Smooth muscle cell (in vitro differentiated cells): ENCODE measurements at regions not wholly inside any gene's neighbourhood (a gene's known extent, or its start where the extent isn't known, plus 50 kb on each side); places are given as distances from the start of the nearest gene placed in this dataset.

Source experiments
- DNase-seq: peaks from one replicate; lab custom pipeline; 2025; ENCODE audit not compliant: unreplicated experiment; lab: John Stamatoyannopoulos, UW
- H2AFZ ChIP-seq: fragments of 200-600 bp; sonication (generic); 2 replicates; pipeline ENCODE4 v1.6.0; 2016; ENCODE audit warnings: antibody characterized with exemption, low read depth, mild to moderate bottlenecking
- H3F3A ChIP-seq: fragments of 200-600 bp; sonication (generic); 2 replicates; pipeline ENCODE4 v1.6.0; 2017; ENCODE audit warnings: antibody characterized with exemption, low read depth
- H3K27ac ChIP-seq: fragments of 200-600 bp; sonication (generic); 2 replicates; pipeline ENCODE4 v1.5.1; 2016; ENCODE audit warnings: low read depth, mild to moderate bottlenecking
- H3K27me3 ChIP-seq: fragments of 200-600 bp; sonication (generic); 2 replicates; pipeline ENCODE4 v1.6.1; 2016; ENCODE audit warnings: low read depth, mild to moderate bottlenecking
- H3K36me3 ChIP-seq: fragments of 200-600 bp; sonication (generic); 2 replicates; pipeline ENCODE4 v1.5.1; 2016; ENCODE audit warnings: low read depth
- H3K4me1 ChIP-seq: fragments of 200-600 bp; sonication (generic); 2 replicates; pipeline ENCODE4 v1.5.1; 2016; ENCODE audit warnings: low read depth
- H3K4me2 ChIP-seq: fragments of 200-600 bp; sonication (generic); 2 replicates; pipeline ENCODE4 v1.6.0; 2016; ENCODE audit warnings: mild to moderate bottlenecking
- H3K4me3 ChIP-seq: fragments of 200-600 bp; sonication (generic); 2 replicates; pipeline ENCODE4 v1.5.1; 2016; ENCODE audit warnings: mild to moderate bottlenecking
- H3K79me2 ChIP-seq: fragments of 200-600 bp; sonication (generic); 2 replicates; pipeline ENCODE4 v1.6.0; 2016; ENCODE audit warnings: low read depth, mild to moderate bottlenecking
- H3K9ac ChIP-seq: fragments of 200-600 bp; sonication (generic); 2 replicates; pipeline ENCODE4 v1.6.0; 2016; ENCODE audit warnings: low read depth
- H3K9me3 ChIP-seq: fragments of 200-600 bp; sonication (generic); replicated peaks from 2 replicates; pipeline ENCODE4 v1.5.1; 2016; ENCODE audit warnings: low read depth
- H4K20me1 ChIP-seq: fragments of 200-600 bp; sonication (generic); 2 replicates; pipeline ENCODE4 v1.6.0; 2016; ENCODE audit warnings: low read depth
- CTCF ChIP-seq: fragments of 200-600 bp; sonication (generic); IDR thresholded peaks from 2 replicates; pipeline ENCODE4 v1.5.1; 2017; ENCODE audit warnings: borderline replicate concordance, mild to moderate bottlenecking, antibody characterized with exemption; ENCODE audit not compliant: insufficient read depth, poor library complexity, severe bottlenecking
- WGBS: methylation state at CpG from one replicate; pipeline ENCODE4 v1.1.7; 2016; ENCODE audit warnings: low lambda C conversion rate; 5-methylcytosine and 5-hydroxymethylcytosine counted together

- Histone ChIP-seq H3K27ac (no peak overlapping the region), H3K9me3 (no peaks in the 10 kb centered on the region), H3K27me3 (no peaks in the 10 kb centered on the region), H3K79me2 (no peaks in the 10 kb centered on the region), H3K4me1 (peaks cover 17% of the 10 kb centered on the region), H3F3A (peaks cover 6% of the 10 kb centered on the region), H4K20me1 (no peaks in the 10 kb centered on the region), H3K4me2 (no peak overlapping the region), H2AFZ (no peak overlapping the region), H3K9ac (no peak overlapping the region), H3K36me3 (no peaks in the 10 kb centered on the region), H3K4me3 (no peak overlapping the region)
- WGBS = 84% methylated on average over 8 of the region's 8 CpGs
- TF ChIP-seq CTCF = no peak
- no peak for DNase-seq
These were observed 256.9 kb downstream of the DLEU7 start for GRCh38 chr13:50586414-50587083.

- Histone ChIP-seq H3K27me3 (no peaks in the 10 kb centered on the region), H4K20me1 (no peaks in the 10 kb centered on the region), H3K4me3 (no peak overlapping the region), H3F3A (peaks cover 3% of the 10 kb centered on the region), H3K36me3 (no peaks in the 10 kb centered on the region), H3K4me2 (no peak overlapping the region), H3K4me1 (peaks cover 17% of the 10 kb centered on the region), H3K79me2 (no peaks in the 10 kb centered on the region), H3K27ac (peak overlapping the region; percentile 24), H3K9me3 (no peaks in the 10 kb centered on the region), H2AFZ (no peak overlapping the region), H3K9ac (no peak overlapping the region)
- no peak for DNase-seq
- no peak for TF ChIP-seq CTCF
- WGBS = 81% methylated on average over 4 of the region's 4 CpGs
These were observed 256.4 kb downstream of the DLEU7 start for GRCh38 chr13:50587115-50587514.

GRCh38 chr13:50587645-50588373 is 255.7 kb downstream of the DLEU7 start:
- no peaks in the 10 kb centered on the region for H3K79me2 ChIP-seq
- no peak overlapping the region for H2AFZ ChIP-seq
- H3K36me3 ChIP-seq = no peaks in the 10 kb centered on the region
- H3K27me3 ChIP-seq = no peaks in the 10 kb centered on the region
- no peak overlapping the region for H3K4me3 ChIP-seq
- H3K9me3 ChIP-seq = no peaks in the 10 kb centered on the region
- H4K20me1 ChIP-seq = no peaks in the 10 kb centered on the region
- TF ChIP-seq CTCF = no peak
- peaks cover 3% of the 10 kb centered on the region for H3F3A ChIP-seq
- peaks cover 22% of the 10 kb centered on the region for H3K4me1 ChIP-seq
- H3K27ac ChIP-seq = peak overlapping the region; percentile 93
- peak overlapping the region; percentile 28 for H3K4me2 ChIP-seq
- no peak for DNase-seq
- H3K9ac ChIP-seq = peak overlapping the region; percentile 32
- 69% methylated on average over 11 of the region's 11 CpGs for WGBS
